Kidney (tissue), 13 donors: ENCODE measurements at regions not wholly inside any gene's neighbourhood (a gene's known extent, or its start where the extent isn't known, plus 50 kb on each side); places are given as distances from the start of the nearest gene placed in this dataset.

Experiments
- DNase-seq, 5 donors: peaks; one replicate each; pipeline ENCODE4 v3.0.0-alpha.2; 2013 to 2020
- FAIRE-seq: peaks from 2 replicates; lab custom pipeline; 2012; peaks lifted over from hg19 to GRCh38; lab: Jason Lieb, UNC
- H3K27ac ChIP-seq, 2 donors: one replicate each; pipeline ENCODE4 v1.7.0; 2013; ENCODE audit warnings: low read depth in 2 of 2, low read length in 2 of 2, inconsistent platforms in 1 of 2
- H3K27me3 ChIP-seq: one replicate; pipeline ENCODE4 v1.7.1; 2013; ENCODE audit warnings: low read length, inconsistent platforms; ENCODE audit not compliant: control insufficient read depth, insufficient read depth
- H3K36me3 ChIP-seq, 3 donors: one replicate each; pipeline versions ENCODE4 v1.7.0 to v1.7.1; 2013; ENCODE audit warnings: low read length in 3 of 3, control low read depth in 1 of 3, inconsistent platforms in 1 of 3; ENCODE audit not compliant: insufficient read depth in 3 of 3, control insufficient read depth in 2 of 3
- H3K4me1 ChIP-seq, 3 donors: one replicate each; pipeline versions ENCODE4 v1.7.0 to v1.7.1; 2013; ENCODE audit warnings: low read length in 3 of 3, inconsistent platforms in 1 of 3, low read depth in 1 of 3; ENCODE audit not compliant: control insufficient read depth in 2 of 3, insufficient read depth in 2 of 3
- H3K4me3 ChIP-seq, 3 donors: one replicate each; pipeline versions ENCODE4 v1.7.0 to v1.8.1; 2013; ENCODE audit warnings: low read length in 3 of 3, control low read depth in 1 of 3, inconsistent platforms in 1 of 3
- H3K9ac ChIP-seq, 3 donors: one replicate each; pipeline versions ENCODE4 v1.7.0 to v1.7.1; 2013; ENCODE audit warnings: low read length in 3 of 3, control low read depth in 1 of 3, inconsistent platforms in 1 of 3
- H3K9me3 ChIP-seq, 3 donors: one replicate each; pipeline versions ENCODE4 v1.7.0 to v1.7.1; 2013; ENCODE audit warnings: low read length in 3 of 3, control low read depth in 1 of 3, inconsistent platforms in 1 of 3; ENCODE audit not compliant: control insufficient read depth in 2 of 3, insufficient read depth in 1 of 3
- intact Hi-C: fragments of 100-400 bp; cut with DNase I; formaldehyde crosslinking; loops from one replicate; pipeline ENCODE4 v1.11.1; 2022
- TF ChIP-seq, protein P1 (sequence below): IDR thresholded peaks from 3 replicates; pipeline ENCODE4 v1.5.1; 2012; ENCODE audit warnings: mild to moderate bottlenecking, moderate library complexity, borderline replicate concordance; ENCODE audit not compliant: insufficient read depth; ENCODE audit errors: extremely low read depth
- donor health status: control.
- donor health status: control.
- donor health status: control.
- donor health status: control.
- donor health status: control.
- donor health status: DM: yes; HTN: yes; CAD: no.
- donor health status: Normal renal cell carcinoma (clear cell type).

DNA sequence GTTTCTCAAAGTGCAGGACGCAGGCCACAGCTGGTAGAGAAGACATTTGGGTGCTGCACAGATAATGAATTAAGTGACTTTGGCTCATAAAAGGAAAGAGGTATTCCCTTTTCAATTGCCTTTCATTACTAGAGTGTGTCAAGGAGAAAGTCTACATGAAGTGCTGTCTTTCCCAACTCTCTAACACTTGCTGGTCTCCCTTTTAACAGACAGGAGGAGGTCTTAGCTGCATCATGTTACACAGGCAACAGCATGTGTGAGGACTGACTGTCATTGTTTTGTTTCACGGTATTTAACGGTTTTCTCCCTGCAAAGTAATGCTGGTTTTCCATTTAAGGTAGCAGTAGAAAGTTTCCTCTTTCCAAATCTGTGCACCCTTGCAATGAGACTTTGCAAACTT is 291.3 kb upstream of the LDB2 start:
- Histone ChIP-seq H3K27me3 (no peaks in the 10 kb centered on the region), H3K27ac (no peak overlapping the region), H3K4me3 (no peak overlapping the region), H3K9ac (no peak overlapping the region), H3K4me1 (no peaks in the 10 kb centered on the region), H3K36me3 (no peaks in the 10 kb centered on the region), H3K9me3 (no peaks in the 10 kb centered on the region)
- TF ChIP-seq, protein P1, sequence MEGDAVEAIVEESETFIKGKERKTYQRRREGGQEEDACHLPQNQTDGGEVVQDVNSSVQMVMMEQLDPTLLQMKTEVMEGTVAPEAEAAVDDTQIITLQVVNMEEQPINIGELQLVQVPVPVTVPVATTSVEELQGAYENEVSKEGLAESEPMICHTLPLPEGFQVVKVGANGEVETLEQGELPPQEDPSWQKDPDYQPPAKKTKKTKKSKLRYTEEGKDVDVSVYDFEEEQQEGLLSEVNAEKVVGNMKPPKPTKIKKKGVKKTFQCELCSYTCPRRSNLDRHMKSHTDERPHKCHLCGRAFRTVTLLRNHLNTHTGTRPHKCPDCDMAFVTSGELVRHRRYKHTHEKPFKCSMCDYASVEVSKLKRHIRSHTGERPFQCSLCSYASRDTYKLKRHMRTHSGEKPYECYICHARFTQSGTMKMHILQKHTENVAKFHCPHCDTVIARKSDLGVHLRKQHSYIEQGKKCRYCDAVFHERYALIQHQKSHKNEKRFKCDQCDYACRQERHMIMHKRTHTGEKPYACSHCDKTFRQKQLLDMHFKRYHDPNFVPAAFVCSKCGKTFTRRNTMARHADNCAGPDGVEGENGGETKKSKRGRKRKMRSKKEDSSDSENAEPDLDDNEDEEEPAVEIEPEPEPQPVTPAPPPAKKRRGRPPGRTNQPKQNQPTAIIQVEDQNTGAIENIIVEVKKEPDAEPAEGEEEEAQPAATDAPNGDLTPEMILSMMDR: no peak
- FAIRE-seq (no peak), DNase-seq (no peak)
- intact Hi-C loops: no loop called here

DNA sequence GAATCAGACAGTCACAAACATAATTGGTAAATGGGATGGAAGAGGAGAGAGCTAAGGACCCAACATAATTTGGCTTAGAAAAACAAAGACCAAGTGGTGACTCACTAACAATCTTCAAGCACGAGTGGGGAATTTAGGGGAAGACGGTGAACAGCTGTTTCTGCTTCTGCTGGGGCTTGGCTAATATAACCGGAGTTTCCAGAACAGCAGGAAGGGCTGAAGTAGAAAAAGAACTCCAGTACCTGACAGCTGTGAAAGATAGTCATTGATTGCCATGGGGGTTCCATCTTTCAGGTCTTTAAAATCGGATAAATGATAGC is 290.9 kb upstream of the LDB2 start:
- Histone ChIP-seq H3K4me3 (no peak overlapping the region), H3K27me3 (no peaks in the 10 kb centered on the region), H3K9me3 (no peaks in the 10 kb centered on the region), H3K9ac (no peak overlapping the region), H3K27ac (no peak overlapping the region), H3K36me3 (no peaks in the 10 kb centered on the region), H3K4me1 (no peaks in the 10 kb centered on the region)
- TF ChIP-seq, protein P1: no peak
- FAIRE-seq (no peak), DNase-seq (peak in 1 of 5 donors; percentile 53)
- intact Hi-C loops: no loop called here

DNA sequence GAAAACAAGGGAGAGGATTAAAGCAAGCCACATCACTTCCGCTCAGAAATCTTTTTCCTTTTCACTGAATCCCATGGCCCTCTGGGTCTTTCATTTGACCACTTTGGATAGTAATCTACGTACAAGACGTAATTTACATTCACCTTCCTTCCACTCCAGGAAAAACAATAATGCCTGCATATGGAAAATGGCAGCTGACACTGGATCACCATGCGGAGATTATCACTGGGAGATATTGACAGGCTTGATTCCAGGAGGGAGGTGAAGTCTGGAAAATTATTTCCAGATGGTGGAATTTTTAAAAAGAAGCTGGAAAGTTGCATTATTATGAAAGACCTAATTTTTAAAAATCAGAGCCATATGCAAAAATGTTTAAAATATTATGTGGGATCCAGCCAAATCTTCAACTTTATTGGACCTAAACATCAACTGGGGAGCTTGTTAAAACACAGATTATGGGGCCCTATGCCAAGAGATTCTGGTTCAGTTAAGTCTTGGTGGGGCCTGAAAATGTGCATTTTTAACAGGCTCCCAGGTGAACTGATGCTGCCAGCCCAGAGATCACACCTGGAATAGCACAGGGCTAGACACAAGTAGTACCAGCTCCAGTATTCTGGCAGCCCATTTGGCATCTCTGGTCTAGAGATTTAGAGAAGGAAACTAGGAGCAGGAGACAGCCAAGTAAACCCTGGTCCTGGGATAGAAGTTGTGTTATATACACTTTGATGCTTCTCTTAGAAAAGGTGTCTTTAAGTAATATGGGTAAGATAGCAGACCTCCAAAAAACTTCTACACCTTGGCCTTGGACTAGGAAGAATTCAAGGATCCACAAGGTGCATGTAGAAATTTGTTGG is 290.3 kb upstream of the LDB2 start:
- Histone ChIP-seq H3K4me3 (no peak overlapping the region), H3K36me3 (no peaks in the 10 kb centered on the region), H3K27me3 (no peaks in the 10 kb centered on the region), H3K4me1 (no peaks in the 10 kb centered on the region), H3K9ac (no peak overlapping the region), H3K9me3 (no peaks in the 10 kb centered on the region), H3K27ac (no peak overlapping the region)
- DNase-seq (no peak), FAIRE-seq (no peak)
- intact Hi-C loops: no loop called here
- TF ChIP-seq, protein P1: no peak

DNA sequence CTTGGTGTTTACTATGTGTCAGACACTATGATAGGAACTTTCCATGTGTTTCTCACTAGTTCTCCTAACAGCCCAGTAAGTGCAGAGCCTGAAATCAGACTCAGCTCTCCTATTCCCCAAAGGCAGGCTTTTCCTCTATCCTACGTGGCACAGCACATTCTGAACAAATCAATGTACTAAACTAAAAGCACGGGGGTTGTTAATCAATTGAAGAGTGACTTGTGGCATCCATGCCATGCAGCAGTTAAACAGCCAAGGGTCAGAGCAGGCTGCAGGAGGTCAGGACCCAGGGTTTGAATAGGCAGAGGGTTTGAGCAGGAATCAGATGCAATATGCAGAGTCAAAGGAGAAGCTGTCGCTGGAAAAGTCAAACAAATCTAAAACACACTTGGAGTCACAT is 289.7 kb upstream of the LDB2 start:
- Histone ChIP-seq H3K9me3 (no peaks in the 10 kb centered on the region), H3K27ac (no peak overlapping the region), H3K27me3 (no peaks in the 10 kb centered on the region), H3K36me3 (no peaks in the 10 kb centered on the region), H3K4me1 (no peaks in the 10 kb centered on the region), H3K4me3 (no peak overlapping the region), H3K9ac (no peak overlapping the region)
- TF ChIP-seq, protein P1: no peak
- FAIRE-seq: no peak
- DNase-seq: no peak
- intact Hi-C loops: no loop called here
